Peyer's patch (tissue), 4 donors: ENCODE measurements at regions not wholly inside any gene's neighbourhood (a gene's known extent, or its start where the extent isn't known, plus 50 kb on each side); places are given as distances from the start of the nearest gene placed in this dataset.

Experiments used
- POLR2A ChIP-seq, 2 donors: fragments of 450-650 bp; IDR thresholded peaks; one replicate each; pipeline ENCODE4 v1.5.1; 2017; ENCODE audit warnings: antibody characterized with exemption in 2 of 2, mild to moderate bottlenecking in 2 of 2, moderate library complexity in 2 of 2
- TF ChIP-seq, protein P1 (sequence below), 6 experiments: fragments of 450-650 bp in 4 of 6; fragments of 200-600 bp in 2 of 6; sonication (generic) in 1 of 6; IDR thresholded peaks; one replicate each; pipeline ENCODE4 v1.5.1; 2017 to 2019; ENCODE audit warnings: antibody characterized with exemption in 6 of 6, mild to moderate bottlenecking in 3 of 6, moderate library complexity in 1 of 6

DNA sequence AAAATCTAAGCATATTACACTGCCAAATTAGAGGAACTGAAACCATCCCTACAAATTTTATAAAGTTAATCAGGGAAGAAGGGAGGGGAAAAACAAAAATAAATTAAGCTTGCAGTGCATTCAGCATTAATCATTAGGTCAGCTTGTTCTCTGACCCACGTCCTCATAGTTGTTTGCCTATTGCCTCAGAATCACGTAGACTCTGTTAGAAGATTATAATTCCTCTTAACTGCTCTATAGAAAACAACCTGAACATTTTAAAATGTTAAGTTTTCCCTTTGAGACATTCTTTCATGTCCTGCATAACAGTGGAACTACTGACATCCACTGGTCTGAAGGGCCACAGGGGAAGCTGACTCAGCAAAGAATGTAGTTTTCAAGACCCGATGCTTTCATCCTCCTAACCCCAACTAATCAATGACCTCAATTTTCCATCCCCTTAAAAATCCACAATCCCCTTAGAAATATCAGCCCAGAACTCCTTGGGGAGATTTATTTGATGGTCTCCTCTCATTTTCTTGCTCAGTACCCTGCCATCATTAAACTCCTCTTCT, 112.4 kb downstream of the FBXO4 start:
- no peak for TF ChIP-seq POLR2A (IDR thresholded peaks at IDR 0.05)
- TF ChIP-seq, protein P1, sequence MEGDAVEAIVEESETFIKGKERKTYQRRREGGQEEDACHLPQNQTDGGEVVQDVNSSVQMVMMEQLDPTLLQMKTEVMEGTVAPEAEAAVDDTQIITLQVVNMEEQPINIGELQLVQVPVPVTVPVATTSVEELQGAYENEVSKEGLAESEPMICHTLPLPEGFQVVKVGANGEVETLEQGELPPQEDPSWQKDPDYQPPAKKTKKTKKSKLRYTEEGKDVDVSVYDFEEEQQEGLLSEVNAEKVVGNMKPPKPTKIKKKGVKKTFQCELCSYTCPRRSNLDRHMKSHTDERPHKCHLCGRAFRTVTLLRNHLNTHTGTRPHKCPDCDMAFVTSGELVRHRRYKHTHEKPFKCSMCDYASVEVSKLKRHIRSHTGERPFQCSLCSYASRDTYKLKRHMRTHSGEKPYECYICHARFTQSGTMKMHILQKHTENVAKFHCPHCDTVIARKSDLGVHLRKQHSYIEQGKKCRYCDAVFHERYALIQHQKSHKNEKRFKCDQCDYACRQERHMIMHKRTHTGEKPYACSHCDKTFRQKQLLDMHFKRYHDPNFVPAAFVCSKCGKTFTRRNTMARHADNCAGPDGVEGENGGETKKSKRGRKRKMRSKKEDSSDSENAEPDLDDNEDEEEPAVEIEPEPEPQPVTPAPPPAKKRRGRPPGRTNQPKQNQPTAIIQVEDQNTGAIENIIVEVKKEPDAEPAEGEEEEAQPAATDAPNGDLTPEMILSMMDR (IDR thresholded peaks at IDR 0.05): no peak
